H1 (cell line): ENCODE measurements at regions not wholly inside any gene's neighbourhood (a gene's known extent, or its start where the extent isn't known, plus 50 kb on each side); places are given as distances from the start of the nearest gene placed in this dataset.

Experiments used
- CTCF ChIA-PET: fragments of 300-600 bp; sonication (Branson Sonifier 250); formaldehyde crosslinking; loops from one replicate; lab custom pipeline; 2021; ENCODE audit not compliant: partially characterized antibody; lab: Charles Lee
- POLR2A ChIA-PET: fragments of 300-600 bp; sonication (Branson Sonifier 250); formaldehyde crosslinking; loops from one replicate; lab custom pipeline; 2021; ENCODE audit warnings: inconsistent platforms; ENCODE audit not compliant: partially characterized antibody; lab: Charles Lee
- DNase-seq, 2 experiments: peaks; one replicate each; pipeline versions ENCODE4 v3.0.0 to v3.0.0-alpha.2; 2010 to 2022; ENCODE audit warnings: low spot score in 2 of 2, low read depth in 1 of 2, mixed read lengths in 1 of 2
- FAIRE-seq: peaks from 2 replicates; lab custom pipeline; 2011; peaks lifted over from hg19 to GRCh38; lab: Jason Lieb, UNC
- H2AFZ ChIP-seq: 2 replicates; pipeline ENCODE4 v1.8.1; 2012; ENCODE audit warnings: low read length, inconsistent platforms
- H2AK5ac ChIP-seq: 2 replicates; pipeline ENCODE4 v1.6.1; 2013; ENCODE audit warnings: low read depth, low read length
- H2BK120ac ChIP-seq: replicated peaks from 2 replicates; pipeline ENCODE3; 2013; ENCODE audit warnings: low read depth, low read length, inconsistent platforms
- H2BK12ac ChIP-seq: 2 replicates; pipeline ENCODE4 v1.6.1; 2013; ENCODE audit warnings: low read depth, low read length
- H2BK15ac ChIP-seq: 2 replicates; pipeline ENCODE4 v1.6.1; 2013; ENCODE audit warnings: low read length
- H2BK20ac ChIP-seq: 2 replicates; pipeline ENCODE4 v1.6.1; 2013; ENCODE audit warnings: low read length
- H2BK5ac ChIP-seq: 2 replicates; pipeline ENCODE4 v1.6.1; 2013; ENCODE audit warnings: low read depth, low read length
- H3K14ac ChIP-seq: 2 replicates; pipeline ENCODE4 v1.6.1; 2013; ENCODE audit warnings: inconsistent platforms; ENCODE audit not compliant: insufficient read length
- H3K18ac ChIP-seq: 2 replicates; pipeline ENCODE4 v1.6.1; 2013; ENCODE audit warnings: low read length; ENCODE audit errors: extremely low read depth
- H3K23ac ChIP-seq: 2 replicates; pipeline ENCODE4 v1.6.1; 2013; ENCODE audit warnings: inconsistent platforms; ENCODE audit not compliant: insufficient read length
- H3K23me2 ChIP-seq: 2 replicates; pipeline ENCODE4 v1.6.1; 2013; ENCODE audit warnings: low read depth, low read length
- H3K27ac ChIP-seq: 2 replicates; pipeline ENCODE4 v1.6.1; 2011; ENCODE audit warnings: low read depth, low read length, inconsistent platforms
- H3K27me3 ChIP-seq, 4 experiments: replicated peaks in 1 of 4; 1 replicate in 1 of 4; 2 replicates in 3 of 4; pipeline versions ENCODE4 v1.6.1 to v1.8.1; 2011 to 2013; ENCODE audit warnings: low read length in 3 of 4, mild to moderate bottlenecking in 3 of 4, inconsistent platforms in 2 of 4, mixed read lengths in 2 of 4, moderate library complexity in 1 of 4; ENCODE audit not compliant: control insufficient read depth in 3 of 4, insufficient read depth in 3 of 4; ENCODE audit errors: extremely low read depth in 1 of 4
- H3K36me3 ChIP-seq, 4 experiments: 2 replicates each; pipeline versions ENCODE4 v1.6.1 to v1.8.1; 2011 to 2013; ENCODE audit warnings: mild to moderate bottlenecking in 4 of 4, low read length in 3 of 4, moderate library complexity in 2 of 4, control low read depth in 1 of 4, inconsistent platforms in 1 of 4; ENCODE audit not compliant: insufficient read depth in 4 of 4, control insufficient read depth in 2 of 4
- H3K4ac ChIP-seq: replicated peaks from 2 replicates; pipeline ENCODE3; 2013; ENCODE audit warnings: low read length, low read depth, mixed read lengths, inconsistent platforms; ENCODE audit not compliant: insufficient read length
- H3K4me1 ChIP-seq, 4 experiments: replicated peaks in 1 of 4; 1 replicate in 1 of 4; 2 replicates in 3 of 4; pipeline versions ENCODE4 v1.6.1 to v1.8.1; 2011 to 2013; ENCODE audit warnings: low read length in 3 of 4, inconsistent platforms in 2 of 4, mixed read lengths in 1 of 4; ENCODE audit not compliant: insufficient read depth in 4 of 4, control insufficient read depth in 3 of 4
- H3K4me2 ChIP-seq, 2 experiments: 2 replicates each; pipeline versions ENCODE4 v1.6.1 to v1.8.1; 2011 to 2013; ENCODE audit warnings: low read depth in 2 of 2, low read length in 2 of 2, control low read depth in 1 of 2, inconsistent platforms in 1 of 2, mild to moderate bottlenecking in 1 of 2; ENCODE audit not compliant: insufficient read depth in 1 of 2
- H3K4me3 ChIP-seq, 4 experiments: fragments of 200-600, 300-600 bp in 1 of 4; sonication (generic), shearing (Covaris generic), sonication (Bioruptor Twin) in 1 of 4; 2 replicates each; pipeline versions ENCODE4 v1.5.1 to v1.8.1; 2011 to 2016; ENCODE audit warnings: low read length in 4 of 4, low read depth in 3 of 4, control low read depth in 2 of 4, inconsistent platforms in 2 of 4, mild to moderate bottlenecking in 2 of 4, mixed read lengths in 1 of 4, moderate library complexity in 1 of 4; ENCODE audit not compliant: insufficient read depth in 2 of 4; ENCODE audit errors: extremely low read depth in 1 of 4
- H3K56ac ChIP-seq: replicated peaks from 2 replicates; pipeline ENCODE3; 2013; ENCODE audit warnings: low read depth, mild to moderate bottlenecking, mixed read lengths, low read length, inconsistent platforms; ENCODE audit not compliant: insufficient read length
- H3K79me1 ChIP-seq: 2 replicates; pipeline ENCODE4 v1.6.1; 2013; ENCODE audit warnings: low read depth, low read length, control low read depth
- H3K79me2 ChIP-seq, 2 experiments: 2 replicates each; pipeline versions ENCODE4 v1.6.1 to v1.8.1; 2012 to 2013; ENCODE audit warnings: low read length in 2 of 2, mild to moderate bottlenecking in 2 of 2, inconsistent platforms in 1 of 2; ENCODE audit not compliant: insufficient read depth in 2 of 2, control insufficient read depth in 1 of 2
- H3K9ac ChIP-seq, 4 experiments: replicated peaks in 1 of 4; 1 replicate in 1 of 4; 2 replicates in 3 of 4; pipeline versions ENCODE4 v1.6.1 to v1.8.1; 2011 to 2013; ENCODE audit warnings: low read depth in 3 of 4, low read length in 3 of 4, control low read depth in 2 of 4, mild to moderate bottlenecking in 2 of 4, moderate library complexity in 2 of 4, inconsistent platforms in 1 of 4; ENCODE audit errors: extremely low read depth in 1 of 4
- H3K9me3 ChIP-seq, 2 experiments: 2 replicates each; pipeline versions ENCODE4 v1.6.1 to v1.8.1; 2012 to 2013; ENCODE audit warnings: mild to moderate bottlenecking in 2 of 2, moderate library complexity in 2 of 2, control low read depth in 1 of 2, inconsistent platforms in 1 of 2, low read depth in 1 of 2, low read length in 1 of 2, mixed read lengths in 1 of 2; ENCODE audit not compliant: insufficient read depth in 2 of 2
- H4K20me1 ChIP-seq, 2 experiments: replicated peaks in 1 of 2; 2 replicates each; pipeline versions ENCODE3 to v1.8.1; 2011 to 2013; ENCODE audit warnings: inconsistent platforms in 2 of 2, low read length in 2 of 2, mild to moderate bottlenecking in 1 of 2; ENCODE audit not compliant: insufficient read depth in 2 of 2, control insufficient read depth in 1 of 2
- H4K5ac ChIP-seq: 2 replicates; pipeline ENCODE4 v1.6.1; 2013; ENCODE audit warnings: low read length, low read depth, mixed read lengths, inconsistent platforms; ENCODE audit not compliant: insufficient read length
- H4K8ac ChIP-seq: 2 replicates; pipeline ENCODE4 v1.8.0; 2013; ENCODE audit warnings: mild to moderate bottlenecking, moderate library complexity, low read length, inconsistent platforms; ENCODE audit not compliant: insufficient read depth; ENCODE audit errors: extremely low read depth
- H4K91ac ChIP-seq: replicated peaks from 2 replicates; pipeline ENCODE3; 2013; ENCODE audit warnings: low read length, mixed read lengths, inconsistent platforms; ENCODE audit not compliant: insufficient read length
- CHD2 ChIP-seq: IDR thresholded peaks from 2 replicates; pipeline ENCODE4 v1.6.1; 2012; ENCODE audit warnings: low read length, improper control_type of control experiment
- HDAC2 ChIP-seq, 2 experiments: fragments of 300-600 bp in 1 of 2; sonication (generic) in 1 of 2; IDR thresholded peaks; 2 replicates each; pipeline ENCODE4 v1.6.1; 2011 to 2012; ENCODE audit warnings: low read depth in 2 of 2, low read length in 2 of 2, mild to moderate bottlenecking in 2 of 2, moderate library complexity in 2 of 2, borderline replicate concordance in 1 of 2, inconsistent platforms in 1 of 2
- NANOG ChIP-seq: IDR thresholded peaks from 2 replicates; pipeline ENCODE4 v1.6.1; 2011; ENCODE audit warnings: low read length, low read depth, mild to moderate bottlenecking, inconsistent platforms; ENCODE audit not compliant: insufficient read depth, poor library complexity, severe bottlenecking
- PHF8 ChIP-seq: fragments of 200-600 bp; sonication (generic); conservative IDR thresholded peaks from 2 replicates; pipeline ENCODE4 v1.7.1; 2012; ENCODE audit warnings: low read depth, mild to moderate bottlenecking, inconsistent platforms, low read length, moderate library complexity
- RXRA ChIP-seq: IDR thresholded peaks from 2 replicates; pipeline ENCODE4 v1.6.1; 2011; ENCODE audit warnings: low read depth, mild to moderate bottlenecking, low read length, moderate library complexity; ENCODE audit not compliant: insufficient read depth
- SAP30 ChIP-seq: fragments of 300-600 bp; sonication (generic); IDR thresholded peaks from 2 replicates; pipeline ENCODE4 v1.7.1; 2012; ENCODE audit warnings: low read length, moderate library complexity, mild to moderate bottlenecking, inconsistent platforms; ENCODE audit not compliant: insufficient read depth, insufficient replicate concordance
- SRF ChIP-seq: IDR thresholded peaks from 2 replicates; pipeline ENCODE4 v1.6.1; 2011; ENCODE audit warnings: mild to moderate bottlenecking, low read depth, low read length, moderate library complexity
- YY1 ChIP-seq: IDR thresholded peaks from 2 replicates; pipeline ENCODE4 v1.6.1; 2011; ENCODE audit warnings: low read depth, mild to moderate bottlenecking, low read length
- WGBS, 2 experiments: shearing (Covaris generic) in 1 of 2; methylation state at CpG; one replicate each; pipeline versions ENCODE4 v1.1.6 to v1.1.7; 2013 to 2015; ENCODE audit warnings: low lambda C conversion rate in 2 of 2, mixed read lengths in 2 of 2, inconsistent platforms in 1 of 2, low coverage in 1 of 2, missing lambda C conversion rate in 1 of 2; ENCODE audit not compliant: insufficient replicate concordance in 2 of 2, insufficient coverage in 1 of 2, insufficient read length in 1 of 2; ENCODE audit errors: extremely low coverage in 1 of 2, missing lambda C conversion rate in 1 of 2; 5-methylcytosine and 5-hydroxymethylcytosine counted together

GRCh38 chr10:34922138-34922537 lies 107.0 kb upstream of the PARD3 start:
- H2AFZ ChIP-seq, result peak overlapping the region; percentile 63; the same call in 1 of the 2 replicates
- no peak overlapping the region for H3K14ac ChIP-seq
- H3K27me3 ChIP-seq, result no peaks in the 10 kb centered on the region
- DNase-seq (no peak), FAIRE-seq (no peak)
- H2BK20ac ChIP-seq, result no peak overlapping the region
- no peak overlapping the region for H2BK120ac ChIP-seq
- WGBS, 2 experiments, result 95% methylated on average over 4 of the region's 5 CpGs; no CpG with 5 or more reads in 1 of the 2 experiments
- no peak overlapping the region for H3K27ac ChIP-seq
- H3K4ac ChIP-seq, result no peak overlapping the region
- peaks cover 0 to 8% (median 4%) of the 10 kb centered on the region in 4 experiments; a peak in 4 of 7 replicates for H3K4me1 ChIP-seq
- no peak overlapping the region for H3K4me2 ChIP-seq
- H4K5ac ChIP-seq, result no peak overlapping the region
- H2BK5ac ChIP-seq, result no peak overlapping the region; the same call in 1 of the 2 replicates
- H3K36me3 ChIP-seq, result no peaks in the 10 kb centered on the region
- ChIA-PET CTCF (interaction anchor here (1.1 kb wide), 1 partner anchor 18 kb away, joined by 3 read pairs; no protein-coding TSS in a partner anchor), POLR2A (no interaction called here)
- no peak overlapping the region for H2BK15ac ChIP-seq
- H3K56ac ChIP-seq, result no peak overlapping the region
- no peak overlapping the region for H3K23ac ChIP-seq
- no peaks in the 10 kb centered on the region for H4K20me1 ChIP-seq
- no peak overlapping the region for H3K9ac ChIP-seq
- no peak overlapping the region for H2AK5ac ChIP-seq
- no peak overlapping the region for H3K4me3 ChIP-seq
- no peak overlapping the region for H2BK12ac ChIP-seq
- no peaks in the 10 kb centered on the region for H3K79me1 ChIP-seq
- peak overlapping the region; percentile 48; the same call in 1 of the 2 replicates for H3K18ac ChIP-seq
- H4K8ac ChIP-seq, result no peak overlapping the region
- no peaks in the 10 kb centered on the region for H3K23me2 ChIP-seq
- H3K79me2 ChIP-seq, result no peaks in the 10 kb centered on the region
- 0 out of 4 replicates have a peak, but pooled peaks cover 0 to 6% of the 10 kb centered on the region in 2 experiments for H3K9me3 ChIP-seq
- H4K91ac ChIP-seq, result no peak overlapping the region
- no peak for TF ChIP-seq CHD2
- TF ChIP-seq HDAC2 (IDR thresholded peaks at IDR 0.05; ENCODE audit: borderline replicate concordance in 1 of 2, low read depth in 2 of 2, low read length in 2 of 2), result no peak
- no peak for TF ChIP-seq SAP30
- TF ChIP-seq NANOG, result no peak
- no peak for TF ChIP-seq YY1
- TF ChIP-seq PHF8, result no peak
- TF ChIP-seq RXRA, result no peak
- TF ChIP-seq SRF, result no peak
